ENCODE measurements at regions not wholly inside any gene's neighbourhood (a gene's known extent, or its start where the extent isn't known, plus 50 kb on each side); places are given as distances from the start of the nearest gene placed in this dataset.

GRCh38 chr18:38792731-38793130 is 1227.1 kb upstream of the CELF4 start:
- TF ChIP-seq CTCF (IDR thresholded peaks at IDR 0.05; ENCODE audit: extremely low read depth in 1 of 2, insufficient read depth in 1 of 2, low read depth in 1 of 2, low read length in 2 of 2) (no peak), MYC (IDR thresholded peaks at IDR 0.05; ENCODE audit: low read depth, low read length) (no peak), POLR2A (IDR thresholded peaks at IDR 0.05; ENCODE audit: low read depth, low read length) (no peak), EZH2 (IDR thresholded peaks at IDR 0.05; ENCODE audit: borderline replicate concordance, low read depth, low read length, severe bottlenecking) (no peak), POLR2AphosphoS5 (IDR thresholded peaks at IDR 0.05; ENCODE audit: insufficient read depth, low read depth, low read length) (no peak), FOS (IDR thresholded peaks at IDR 0.05; ENCODE audit: borderline replicate concordance, insufficient read depth, low read length) (no peak), GATA2 (IDR thresholded peaks at IDR 0.05; ENCODE audit: insufficient read depth, insufficient read length, low read depth, low read length) (no peak), MAX (IDR thresholded peaks at IDR 0.05; ENCODE audit: insufficient read depth, insufficient read length) (no peak)

Data from endothelial cell of umbilical vein (primary cell).